ENCODE measurements at regions not wholly inside any gene's neighbourhood (a gene's known extent, or its start where the extent isn't known, plus 50 kb on each side); places are given as distances from the start of the nearest gene placed in this dataset.

DNA sequence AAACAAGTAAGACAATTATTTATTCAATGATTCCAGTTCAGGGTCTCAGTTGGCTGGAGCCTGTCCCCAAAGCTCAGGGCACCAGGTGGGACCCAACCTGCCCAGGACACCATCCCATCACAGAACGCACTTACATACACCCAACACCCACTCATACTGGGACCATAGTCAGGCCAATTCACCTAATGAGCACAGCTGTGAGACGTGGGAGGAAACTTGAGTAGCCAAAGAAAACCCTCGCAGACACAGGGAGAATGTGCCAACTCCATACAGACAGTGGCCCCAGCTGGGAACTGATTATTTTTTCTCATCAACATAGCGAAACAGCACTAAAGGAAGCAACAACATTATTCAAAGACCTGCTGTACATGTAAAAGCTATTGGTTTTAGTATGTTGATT lies 58.6 kb upstream of the DOK5 start (continued):
- TF ChIP-seq, protein P1, sequence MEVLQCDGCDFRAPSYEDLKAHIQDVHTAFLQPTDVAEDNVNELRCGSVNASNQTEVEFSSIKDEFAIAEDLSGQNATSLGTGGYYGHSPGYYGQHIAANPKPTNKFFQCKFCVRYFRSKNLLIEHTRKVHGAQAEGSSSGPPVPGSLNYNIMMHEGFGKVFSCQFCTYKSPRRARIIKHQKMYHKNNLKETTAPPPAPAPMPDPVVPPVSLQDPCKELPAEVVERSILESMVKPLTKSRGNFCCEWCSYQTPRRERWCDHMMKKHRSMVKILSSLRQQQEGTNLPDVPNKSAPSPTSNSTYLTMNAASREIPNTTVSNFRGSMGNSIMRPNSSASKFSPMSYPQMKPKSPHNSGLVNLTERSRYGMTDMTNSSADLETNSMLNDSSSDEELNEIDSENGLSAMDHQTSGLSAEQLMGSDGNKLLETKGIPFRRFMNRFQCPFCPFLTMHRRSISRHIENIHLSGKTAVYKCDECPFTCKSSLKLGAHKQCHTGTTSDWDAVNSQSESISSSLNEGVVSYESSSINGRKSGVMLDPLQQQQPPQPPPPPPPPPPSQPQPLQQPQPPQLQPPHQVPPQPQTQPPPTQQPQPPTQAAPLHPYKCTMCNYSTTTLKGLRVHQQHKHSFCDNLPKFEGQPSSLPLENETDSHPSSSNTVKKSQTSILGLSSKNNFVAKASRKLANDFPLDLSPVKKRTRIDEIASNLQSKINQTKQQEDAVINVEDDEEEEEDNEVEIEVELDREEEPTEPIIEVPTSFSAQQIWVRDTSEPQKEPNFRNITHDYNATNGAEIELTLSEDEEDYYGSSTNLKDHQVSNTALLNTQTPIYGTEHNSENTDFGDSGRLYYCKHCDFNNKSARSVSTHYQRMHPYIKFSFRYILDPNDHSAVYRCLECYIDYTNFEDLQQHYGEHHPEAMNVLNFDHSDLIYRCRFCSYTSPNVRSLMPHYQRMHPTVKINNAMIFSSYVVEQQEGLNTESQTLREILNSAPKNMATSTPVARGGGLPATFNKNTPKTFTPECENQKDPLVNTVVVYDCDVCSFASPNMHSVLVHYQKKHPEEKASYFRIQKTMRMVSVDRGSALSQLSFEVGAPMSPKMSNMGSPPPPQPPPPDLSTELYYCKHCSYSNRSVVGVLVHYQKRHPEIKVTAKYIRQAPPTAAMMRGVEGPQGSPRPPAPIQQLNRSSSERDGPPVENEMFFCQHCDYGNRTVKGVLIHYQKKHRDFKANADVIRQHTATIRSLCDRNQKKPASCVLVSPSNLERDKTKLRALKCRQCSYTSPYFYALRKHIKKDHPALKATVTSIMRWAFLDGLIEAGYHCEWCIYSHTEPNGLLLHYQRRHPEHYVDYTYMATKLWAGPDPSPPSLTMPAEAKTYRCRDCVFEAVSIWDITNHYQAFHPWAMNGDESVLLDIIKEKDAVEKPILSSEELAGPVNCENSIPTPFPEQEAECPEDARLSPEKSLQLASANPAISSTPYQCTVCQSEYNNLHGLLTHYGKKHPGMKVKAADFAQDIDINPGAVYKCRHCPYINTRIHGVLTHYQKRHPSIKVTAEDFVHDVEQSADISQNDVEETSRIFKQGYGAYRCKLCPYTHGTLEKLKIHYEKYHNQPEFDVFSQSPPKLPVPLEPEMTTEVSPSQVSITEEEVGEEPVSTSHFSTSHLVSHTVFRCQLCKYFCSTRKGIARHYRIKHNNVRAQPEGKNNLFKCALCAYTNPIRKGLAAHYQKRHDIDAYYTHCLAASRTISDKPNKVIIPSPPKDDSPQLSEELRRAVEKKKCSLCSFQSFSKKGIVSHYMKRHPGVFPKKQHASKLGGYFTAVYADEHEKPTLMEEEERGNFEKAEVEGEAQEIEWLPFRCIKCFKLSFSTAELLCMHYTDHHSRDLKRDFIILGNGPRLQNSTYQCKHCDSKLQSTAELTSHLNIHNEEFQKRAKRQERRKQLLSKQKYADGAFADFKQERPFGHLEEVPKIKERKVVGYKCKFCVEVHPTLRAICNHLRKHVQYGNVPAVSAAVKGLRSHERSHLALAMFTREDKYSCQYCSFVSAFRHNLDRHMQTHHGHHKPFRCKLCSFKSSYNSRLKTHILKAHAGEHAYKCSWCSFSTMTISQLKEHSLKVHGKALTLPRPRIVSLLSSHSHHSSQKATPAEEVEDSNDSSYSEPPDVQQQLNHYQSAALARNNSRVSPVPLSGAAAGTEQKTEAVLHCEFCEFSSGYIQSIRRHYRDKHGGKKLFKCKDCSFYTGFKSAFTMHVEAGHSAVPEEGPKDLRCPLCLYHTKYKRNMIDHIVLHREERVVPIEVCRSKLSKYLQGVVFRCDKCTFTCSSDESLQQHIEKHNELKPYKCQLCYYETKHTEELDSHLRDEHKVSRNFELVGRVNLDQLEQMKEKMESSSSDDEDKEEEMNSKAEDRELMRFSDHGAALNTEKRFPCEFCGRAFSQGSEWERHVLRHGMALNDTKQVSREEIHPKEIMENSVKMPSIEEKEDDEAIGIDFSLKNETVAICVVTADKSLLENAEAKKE (CRISPR knock-in tag; IDR thresholded peaks at IDR 0.05): no peak
- TF ChIP-seq JUNB (IDR thresholded peaks at IDR 0.05; ENCODE audit: unreplicated experiment): no peak
- no peak for TF ChIP-seq EZH2phosphoT487 (IDR thresholded peaks at IDR 0.05; ENCODE audit: unreplicated experiment)
- TF ChIP-seq, protein P2, sequence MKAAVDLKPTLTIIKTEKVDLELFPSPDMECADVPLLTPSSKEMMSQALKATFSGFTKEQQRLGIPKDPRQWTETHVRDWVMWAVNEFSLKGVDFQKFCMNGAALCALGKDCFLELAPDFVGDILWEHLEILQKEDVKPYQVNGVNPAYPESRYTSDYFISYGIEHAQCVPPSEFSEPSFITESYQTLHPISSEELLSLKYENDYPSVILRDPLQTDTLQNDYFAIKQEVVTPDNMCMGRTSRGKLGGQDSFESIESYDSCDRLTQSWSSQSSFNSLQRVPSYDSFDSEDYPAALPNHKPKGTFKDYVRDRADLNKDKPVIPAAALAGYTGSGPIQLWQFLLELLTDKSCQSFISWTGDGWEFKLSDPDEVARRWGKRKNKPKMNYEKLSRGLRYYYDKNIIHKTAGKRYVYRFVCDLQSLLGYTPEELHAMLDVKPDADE (IDR thresholded peaks at IDR 0.05): no peak
- TF ChIP-seq STAT1 (IDR thresholded peaks at IDR 0.05; ENCODE audit: unreplicated experiment): no peak
- TF ChIP-seq, protein P3, sequence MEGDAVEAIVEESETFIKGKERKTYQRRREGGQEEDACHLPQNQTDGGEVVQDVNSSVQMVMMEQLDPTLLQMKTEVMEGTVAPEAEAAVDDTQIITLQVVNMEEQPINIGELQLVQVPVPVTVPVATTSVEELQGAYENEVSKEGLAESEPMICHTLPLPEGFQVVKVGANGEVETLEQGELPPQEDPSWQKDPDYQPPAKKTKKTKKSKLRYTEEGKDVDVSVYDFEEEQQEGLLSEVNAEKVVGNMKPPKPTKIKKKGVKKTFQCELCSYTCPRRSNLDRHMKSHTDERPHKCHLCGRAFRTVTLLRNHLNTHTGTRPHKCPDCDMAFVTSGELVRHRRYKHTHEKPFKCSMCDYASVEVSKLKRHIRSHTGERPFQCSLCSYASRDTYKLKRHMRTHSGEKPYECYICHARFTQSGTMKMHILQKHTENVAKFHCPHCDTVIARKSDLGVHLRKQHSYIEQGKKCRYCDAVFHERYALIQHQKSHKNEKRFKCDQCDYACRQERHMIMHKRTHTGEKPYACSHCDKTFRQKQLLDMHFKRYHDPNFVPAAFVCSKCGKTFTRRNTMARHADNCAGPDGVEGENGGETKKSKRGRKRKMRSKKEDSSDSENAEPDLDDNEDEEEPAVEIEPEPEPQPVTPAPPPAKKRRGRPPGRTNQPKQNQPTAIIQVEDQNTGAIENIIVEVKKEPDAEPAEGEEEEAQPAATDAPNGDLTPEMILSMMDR (conservative IDR thresholded peaks at IDR 0.05; ENCODE audit: low read depth in 2 of 2): no peak
- no peak for TF ChIP-seq POLR2AphosphoS5 (IDR thresholded peaks at IDR 0.05; ENCODE audit: low read depth)

DNA sequence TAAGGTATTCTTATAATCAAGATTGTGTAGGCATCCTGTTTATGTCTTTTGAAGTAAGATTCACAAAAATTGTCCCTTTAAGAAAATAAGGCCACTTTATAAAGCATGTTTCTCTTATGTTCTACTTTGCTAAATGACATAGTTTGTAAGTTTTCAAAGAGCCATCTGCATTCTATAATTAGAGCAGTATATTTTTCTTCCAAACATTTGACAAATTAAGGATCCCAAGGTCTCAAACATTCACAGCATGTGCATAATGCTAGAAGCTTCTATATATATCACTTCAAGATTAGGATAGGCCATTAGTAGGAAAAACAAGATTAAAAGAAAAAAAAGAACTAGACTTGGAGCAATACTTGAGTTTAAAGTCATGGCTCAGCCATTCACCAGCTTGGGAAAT lies 55.9 kb upstream of the DOK5 start:
- H3F3A ChIP-seq (replicated peaks; ENCODE audit: low read depth): no peaks in the 10 kb centered on the region
- peaks cover 1% of the 10 kb centered on the region; the same call in 1 of the 2 replicates for H3K9me2 ChIP-seq (ENCODE audit: insufficient read depth)
- Mint-ChIP-seq H3K4me1 (no peaks in the 10 kb centered on the region), H3K27ac (no peak overlapping the region), H3K36me3 (ENCODE audit: low read depth) (peaks cover 6% of the 10 kb centered on the region; the same call in 1 of the 3 replicates), H3K4me3 (no peak overlapping the region), H3K9me3 (peaks cover 11% of the 10 kb centered on the region), H3K27me3 (ENCODE audit: insufficient read depth, low read depth, poor library complexity) (peaks cover 2% of the 10 kb centered on the region)
- DNase-seq (ENCODE audit: low spot score): no peak
- TF ChIP-seq CREB1 (CRISPR knock-in tag; IDR thresholded peaks at IDR 0.05; ENCODE audit: low read depth): no peak
- TF ChIP-seq, protein P4, sequence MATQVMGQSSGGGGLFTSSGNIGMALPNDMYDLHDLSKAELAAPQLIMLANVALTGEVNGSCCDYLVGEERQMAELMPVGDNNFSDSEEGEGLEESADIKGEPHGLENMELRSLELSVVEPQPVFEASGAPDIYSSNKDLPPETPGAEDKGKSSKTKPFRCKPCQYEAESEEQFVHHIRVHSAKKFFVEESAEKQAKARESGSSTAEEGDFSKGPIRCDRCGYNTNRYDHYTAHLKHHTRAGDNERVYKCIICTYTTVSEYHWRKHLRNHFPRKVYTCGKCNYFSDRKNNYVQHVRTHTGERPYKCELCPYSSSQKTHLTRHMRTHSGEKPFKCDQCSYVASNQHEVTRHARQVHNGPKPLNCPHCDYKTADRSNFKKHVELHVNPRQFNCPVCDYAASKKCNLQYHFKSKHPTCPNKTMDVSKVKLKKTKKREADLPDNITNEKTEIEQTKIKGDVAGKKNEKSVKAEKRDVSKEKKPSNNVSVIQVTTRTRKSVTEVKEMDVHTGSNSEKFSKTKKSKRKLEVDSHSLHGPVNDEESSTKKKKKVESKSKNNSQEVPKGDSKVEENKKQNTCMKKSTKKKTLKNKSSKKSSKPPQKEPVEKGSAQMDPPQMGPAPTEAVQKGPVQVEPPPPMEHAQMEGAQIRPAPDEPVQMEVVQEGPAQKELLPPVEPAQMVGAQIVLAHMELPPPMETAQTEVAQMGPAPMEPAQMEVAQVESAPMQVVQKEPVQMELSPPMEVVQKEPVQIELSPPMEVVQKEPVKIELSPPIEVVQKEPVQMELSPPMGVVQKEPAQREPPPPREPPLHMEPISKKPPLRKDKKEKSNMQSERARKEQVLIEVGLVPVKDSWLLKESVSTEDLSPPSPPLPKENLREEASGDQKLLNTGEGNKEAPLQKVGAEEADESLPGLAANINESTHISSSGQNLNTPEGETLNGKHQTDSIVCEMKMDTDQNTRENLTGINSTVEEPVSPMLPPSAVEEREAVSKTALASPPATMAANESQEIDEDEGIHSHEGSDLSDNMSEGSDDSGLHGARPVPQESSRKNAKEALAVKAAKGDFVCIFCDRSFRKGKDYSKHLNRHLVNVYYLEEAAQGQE (IDR thresholded peaks at IDR 0.05; ENCODE audit: unreplicated experiment): no peak
- H3K4me1 ChIP-seq (ENCODE audit: insufficient read depth): no peaks in the 10 kb centered on the region
- H3K4me2 ChIP-seq: no peak overlapping the region
- H3K4me3 ChIP-seq: no peak overlapping the region
- no peak for ATAC-seq
- H3K27ac ChIP-seq (ENCODE audit: low read depth): no peak overlapping the region
- no peaks in the 10 kb centered on the region for H4K20me1 ChIP-seq (replicated peaks; ENCODE audit: insufficient read depth)
- no peaks in the 10 kb centered on the region for H3K36me3 ChIP-seq (ENCODE audit: insufficient read depth)
- no peaks in the 10 kb centered on the region for H3K79me2 ChIP-seq (replicated peaks; ENCODE audit: insufficient read depth)
- H2AFZ ChIP-seq: no peak overlapping the region
- no peaks in the 10 kb centered on the region for H3K27me3 ChIP-seq (ENCODE audit: insufficient read depth)

Data from GM23338 (cell line).